K562 (cell line): ENCODE measurements at regions not wholly inside any gene's neighbourhood (a gene's known extent, or its start where the extent isn't known, plus 50 kb on each side); places are given as distances from the start of the nearest gene placed in this dataset.

Source experiments
- ATAC-seq: fragments of 200-7000 bp; cut with Tn5 transposase; 3 replicates; pipeline ENCODE4 v1.9.1; 2020; ENCODE audit warnings: moderate library complexity
- BruUV-seq: library from RNA; stranded (reverse); fragments of 400-500 nt; replicated peaks from 2 replicates; lab custom pipeline; 2021; lab: Mats Ljungman, UMichigan
- CTCF ChIA-PET: fragments of 300-600 bp; formaldehyde crosslinking; extraction: SDS; loops from one replicate; lab custom pipeline; 2021; ENCODE audit warnings: low intra/inter-chr PET ratio; lab: Yijun Ruan, JAX
- POLR2A ChIA-PET: fragments of 300-600, 350-650 bp; sonication (Branson Sonifier 250); formaldehyde crosslinking; extraction: SDS; loops from one replicate; lab custom pipeline; 2021; ENCODE audit warnings: antibody characterized with exemption, inconsistent platforms; lab: Yijun Ruan, JAX
- DNase-seq, 4 experiments: peaks; one replicate each; pipeline versions ENCODE4 v3.0.0 to v3.0.0-alpha.2; 2011 to 2018; ENCODE audit warnings: low spot score in 3 of 4, mixed read lengths in 3 of 4; ENCODE audit errors: extremely low read depth in 1 of 4
- FAIRE-seq: peaks from 2 replicates; lab custom pipeline; 2011; peaks lifted over from hg19 to GRCh38; lab: Jason Lieb, UNC
- H2AFZ ChIP-seq: 2 replicates; pipeline ENCODE4 v1.6.0; 2011; ENCODE audit warnings: low read depth, low read length, control low read depth, inconsistent platforms
- H3K27ac ChIP-seq: fragments of 200-600 bp; 3 replicates; pipeline ENCODE4 v1.8.0; 2011; ENCODE audit warnings: low read depth, mild to moderate bottlenecking, control low read depth, inconsistent platforms, low read length, moderate library complexity, mixed read lengths; ENCODE audit errors: extremely low read depth
- H3K27me3 ChIP-seq, 2 experiments: fragments of 300-600 bp in 1 of 2; 2 replicates in 1 of 2; 3 replicates in 1 of 2; pipeline versions ENCODE4 v1.6.0 to v1.8.0; 2011; ENCODE audit warnings: inconsistent platforms in 2 of 2, low read length in 2 of 2, mild to moderate bottlenecking in 1 of 2, mixed read lengths in 1 of 2, moderate library complexity in 1 of 2; ENCODE audit not compliant: control insufficient read depth in 2 of 2, insufficient read depth in 2 of 2
- H3K36me3 ChIP-seq: fragments of 300-600 bp; 3 replicates; pipeline ENCODE4 v1.8.0; 2011; ENCODE audit warnings: mild to moderate bottlenecking, low read length, inconsistent platforms; ENCODE audit not compliant: control insufficient read depth, insufficient read depth
- H3K4me1 ChIP-seq, 2 experiments: fragments of 200-600 bp in 1 of 2; replicated peaks in 1 of 2; 2 replicates in 1 of 2; 3 replicates in 1 of 2; pipeline versions ENCODE4 v1.5.1 to v1.8.0; 2011; ENCODE audit warnings: inconsistent platforms in 2 of 2, low read length in 2 of 2, mild to moderate bottlenecking in 1 of 2, mixed read lengths in 1 of 2, moderate library complexity in 1 of 2; ENCODE audit not compliant: control insufficient read depth in 2 of 2, insufficient read depth in 2 of 2
- H3K4me2 ChIP-seq: 2 replicates; pipeline ENCODE4 v1.6.1; 2011; ENCODE audit warnings: low read length, control low read depth, inconsistent platforms, mixed read lengths; ENCODE audit not compliant: insufficient read depth
- H3K4me3 ChIP-seq: fragments of 200-600 bp; sonication (generic), shearing (Covaris generic); 2 replicates; pipeline ENCODE4 v1.5.1; 2016; ENCODE audit warnings: control low read depth, inconsistent platforms
- H3K79me2 ChIP-seq: fragments of 200-600 bp; 3 replicates; pipeline ENCODE4 v1.8.0; 2011; ENCODE audit warnings: low read length, inconsistent platforms; ENCODE audit not compliant: control insufficient read depth, insufficient read depth
- H3K9ac ChIP-seq, 2 experiments: 2 replicates each; pipeline versions ENCODE4 v1.6.0 to v1.6.1; 2011; ENCODE audit warnings: low read depth in 2 of 2, low read length in 2 of 2, control low read depth in 1 of 2, inconsistent platforms in 1 of 2, mild to moderate bottlenecking in 1 of 2, mixed read lengths in 1 of 2; ENCODE audit not compliant: insufficient read depth in 1 of 2
- H3K9me1 ChIP-seq: one replicate; pipeline ENCODE4 v1.6.0; 2011; ENCODE audit warnings: inconsistent platforms, mild to moderate bottlenecking, low read length, moderate library complexity; ENCODE audit not compliant: control insufficient read depth, insufficient read depth
- H3K9me3 ChIP-seq: replicated peaks from 2 replicates; pipeline ENCODE4 v1.5.1; 2011; ENCODE audit warnings: low read depth, low read length, inconsistent platforms; ENCODE audit not compliant: control insufficient read depth, insufficient read depth
- H4K20me1 ChIP-seq: replicated peaks from 2 replicates; pipeline ENCODE4 v1.6.1; 2011; ENCODE audit warnings: low read length, inconsistent platforms, mixed read lengths; ENCODE audit not compliant: control insufficient read depth, insufficient read depth
- HDAC6 ChIP-seq: IDR thresholded peaks from 2 replicates; pipeline ENCODE4 v1.6.1; 2012; ENCODE audit warnings: low read depth, mild to moderate bottlenecking, control low read depth, inconsistent platforms, low read length, moderate library complexity
- MCM7 ChIP-seq, 2 experiments: fragments of 450-650 bp; IDR thresholded peaks; 2 replicates each; pipeline ENCODE4 v1.6.1; 2016 to 2018
- MYBL2 ChIP-seq, 2 experiments: fragments of 450-650 bp in 1 of 2; sonication (generic) in 1 of 2; formaldehyde crosslinking in 1 of 2; IDR thresholded peaks; 2 replicates each; pipeline versions ENCODE4 v1.6.1 to v1.8.1; 2017 to 2022; ENCODE audit warnings: borderline replicate concordance in 1 of 2, inconsistent platforms in 1 of 2, low read depth in 1 of 2, mild to moderate bottlenecking in 1 of 2, missing genetic modification reagents in 1 of 2, moderate library complexity in 1 of 2
- PPARD ChIP-seq: fragments of 250-450 bp; sonication (Bioruptor Pico); IDR thresholded peaks from 2 replicates; pipeline ENCODE4 v1.8.0; 2022; ENCODE audit warnings: inconsistent platforms, mild to moderate bottlenecking, moderate library complexity
- STAT5A ChIP-seq: IDR thresholded peaks from 2 replicates; pipeline ENCODE4 v1.6.1; 2012; ENCODE audit warnings: low read length, inconsistent platforms, borderline replicate concordance
- TBP ChIP-seq: optimal IDR thresholded peaks from 2 replicates; pipeline ENCODE3; 2011; ENCODE audit warnings: low read depth, low read length, improper control_type of control experiment
- ZNF143 ChIP-seq: sonication (generic); formaldehyde crosslinking; IDR thresholded peaks from 2 replicates; pipeline ENCODE4 v1.9.0; 2022; ENCODE audit warnings: mild to moderate bottlenecking, missing genetic modification reagents
- ZSCAN29 ChIP-seq: fragments of 450-650 bp; IDR thresholded peaks from 2 replicates; pipeline ENCODE4 v1.6.1; 2017
- WGBS: fragments of 100-300 bp; shearing (Covaris generic); methylation state at CpG from one replicate; pipeline ENCODE4 v1.1.6; 2016; ENCODE audit warnings: low coverage, mixed read lengths; ENCODE audit not compliant: insufficient coverage; ENCODE audit errors: missing lambda C conversion rate; 5-methylcytosine and 5-hydroxymethylcytosine counted together
- in situ Hi-C: fragments of 300-500 bp; cut with MboI; formaldehyde crosslinking; loops from 4 replicates; pipeline ENCODE4 v1.15.0; 2018; ENCODE audit warnings: inconsistent platforms, mixed read lengths
- intact Hi-C: fragments of 100-400 bp; cut with micrococcal nuclease; formaldehyde crosslinking; loops from 2 replicates; pipeline ENCODE4 v1.14.2; 2022
- TF ChIP-seq, protein P1 (sequence below): fragments of 450-650 bp; IDR thresholded peaks from 2 replicates; pipeline ENCODE4 v1.7.0; 2016; ENCODE audit warnings: borderline replicate concordance
- TF ChIP-seq, protein P2 (sequence below): fragments of 450-650 bp; conservative IDR thresholded peaks from 2 replicates; pipeline ENCODE4 v1.6.1; 2016; ENCODE audit warnings: missing genetic modification characterization, low read depth, mild to moderate bottlenecking, missing compliant biosample characterization, moderate library complexity
- TF ChIP-seq, protein P3 (sequence below): fragments of 150-350 bp; conservative IDR thresholded peaks from 2 replicates; pipeline ENCODE4 v1.6.1; 2014; ENCODE audit warnings: low read length
- TF ChIP-seq, protein P4 (sequence below): sonication (generic); formaldehyde crosslinking; IDR thresholded peaks from 2 replicates; pipeline ENCODE4 v1.8.0; 2022; ENCODE audit warnings: missing genetic modification reagents, mild to moderate bottlenecking, borderline replicate concordance

DNA sequence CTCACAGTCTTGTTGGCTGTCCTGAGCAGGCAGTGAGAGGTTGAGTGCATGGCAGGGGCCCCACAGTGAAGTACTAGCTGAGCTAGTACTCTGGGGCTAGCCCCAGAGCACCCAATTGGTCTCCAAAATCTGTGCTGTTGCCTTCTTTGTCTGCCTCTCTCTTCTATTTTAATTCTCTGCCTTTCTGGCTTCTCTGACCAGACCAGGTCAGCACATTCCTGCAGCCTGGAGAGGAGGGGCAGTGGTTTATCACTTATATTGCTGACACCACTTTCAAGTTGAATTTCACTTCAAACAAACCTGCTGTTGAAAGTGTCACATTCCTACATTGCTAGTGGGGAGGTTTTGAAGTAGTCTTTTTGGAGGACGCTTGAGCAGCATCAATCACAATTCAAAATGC is 628.7 kb downstream of the PTPRU start:
- WGBS = 6% methylated on average over 1 of the region's 1 CpG
- intact Hi-C loops = no loop called here
- Histone ChIP-seq H2AFZ (no peak overlapping the region), H3K4me1 (no peaks in the 10 kb centered on the region), H3K9me3 (no peaks in the 10 kb centered on the region; the same call in 1 of the 2 replicates), H3K4me3 (no peak overlapping the region), H3K79me2 (no peaks in the 10 kb centered on the region), H3K27me3 (no peaks in the 10 kb centered on the region), H3K9me1 (no peaks in the 10 kb centered on the region), H3K9ac (no peak overlapping the region), H3K4me2 (no peak overlapping the region), H3K27ac (no peak overlapping the region), H4K20me1 (no peaks in the 10 kb centered on the region), H3K36me3 (no peaks in the 10 kb centered on the region)
- DNase-seq (no peak), FAIRE-seq (no peak), ATAC-seq (no peak)
- in situ Hi-C loops = no loop called here
- POLR2A ChIA-PET = interaction anchor here (1.1 kb wide), 1 partner anchor 11 kb away, joined by 3 read pairs; no protein-coding TSS in a partner anchor
- TF ChIP-seq ZNF143 (CRISPR knock-in tag) (no peak), MYBL2 (IDR thresholded peaks at IDR 0.05; ENCODE audit: low read depth) (no peak), MYBL2 (CRISPR knock-in tag; IDR thresholded peaks at IDR 0.05; ENCODE audit: borderline replicate concordance) (no peak), PPARD (CRISPR knock-in tag) (no peak), STAT5A (no peak), TBP (no peak), MCM7 (IDR thresholded peaks at IDR 0.05) (no peak), ZSCAN29 (no peak), HDAC6 (no peak)
- TF ChIP-seq, protein P1, sequence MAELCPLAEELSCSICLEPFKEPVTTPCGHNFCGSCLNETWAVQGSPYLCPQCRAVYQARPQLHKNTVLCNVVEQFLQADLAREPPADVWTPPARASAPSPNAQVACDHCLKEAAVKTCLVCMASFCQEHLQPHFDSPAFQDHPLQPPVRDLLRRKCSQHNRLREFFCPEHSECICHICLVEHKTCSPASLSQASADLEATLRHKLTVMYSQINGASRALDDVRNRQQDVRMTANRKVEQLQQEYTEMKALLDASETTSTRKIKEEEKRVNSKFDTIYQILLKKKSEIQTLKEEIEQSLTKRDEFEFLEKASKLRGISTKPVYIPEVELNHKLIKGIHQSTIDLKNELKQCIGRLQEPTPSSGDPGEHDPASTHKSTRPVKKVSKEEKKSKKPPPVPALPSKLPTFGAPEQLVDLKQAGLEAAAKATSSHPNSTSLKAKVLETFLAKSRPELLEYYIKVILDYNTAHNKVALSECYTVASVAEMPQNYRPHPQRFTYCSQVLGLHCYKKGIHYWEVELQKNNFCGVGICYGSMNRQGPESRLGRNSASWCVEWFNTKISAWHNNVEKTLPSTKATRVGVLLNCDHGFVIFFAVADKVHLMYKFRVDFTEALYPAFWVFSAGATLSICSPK = no peak
- TF ChIP-seq, protein P2, sequence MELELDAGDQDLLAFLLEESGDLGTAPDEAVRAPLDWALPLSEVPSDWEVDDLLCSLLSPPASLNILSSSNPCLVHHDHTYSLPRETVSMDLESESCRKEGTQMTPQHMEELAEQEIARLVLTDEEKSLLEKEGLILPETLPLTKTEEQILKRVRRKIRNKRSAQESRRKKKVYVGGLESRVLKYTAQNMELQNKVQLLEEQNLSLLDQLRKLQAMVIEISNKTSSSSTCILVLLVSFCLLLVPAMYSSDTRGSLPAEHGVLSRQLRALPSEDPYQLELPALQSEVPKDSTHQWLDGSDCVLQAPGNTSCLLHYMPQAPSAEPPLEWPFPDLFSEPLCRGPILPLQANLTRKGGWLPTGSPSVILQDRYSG (tag) = no peak
- TF ChIP-seq, protein P3, sequence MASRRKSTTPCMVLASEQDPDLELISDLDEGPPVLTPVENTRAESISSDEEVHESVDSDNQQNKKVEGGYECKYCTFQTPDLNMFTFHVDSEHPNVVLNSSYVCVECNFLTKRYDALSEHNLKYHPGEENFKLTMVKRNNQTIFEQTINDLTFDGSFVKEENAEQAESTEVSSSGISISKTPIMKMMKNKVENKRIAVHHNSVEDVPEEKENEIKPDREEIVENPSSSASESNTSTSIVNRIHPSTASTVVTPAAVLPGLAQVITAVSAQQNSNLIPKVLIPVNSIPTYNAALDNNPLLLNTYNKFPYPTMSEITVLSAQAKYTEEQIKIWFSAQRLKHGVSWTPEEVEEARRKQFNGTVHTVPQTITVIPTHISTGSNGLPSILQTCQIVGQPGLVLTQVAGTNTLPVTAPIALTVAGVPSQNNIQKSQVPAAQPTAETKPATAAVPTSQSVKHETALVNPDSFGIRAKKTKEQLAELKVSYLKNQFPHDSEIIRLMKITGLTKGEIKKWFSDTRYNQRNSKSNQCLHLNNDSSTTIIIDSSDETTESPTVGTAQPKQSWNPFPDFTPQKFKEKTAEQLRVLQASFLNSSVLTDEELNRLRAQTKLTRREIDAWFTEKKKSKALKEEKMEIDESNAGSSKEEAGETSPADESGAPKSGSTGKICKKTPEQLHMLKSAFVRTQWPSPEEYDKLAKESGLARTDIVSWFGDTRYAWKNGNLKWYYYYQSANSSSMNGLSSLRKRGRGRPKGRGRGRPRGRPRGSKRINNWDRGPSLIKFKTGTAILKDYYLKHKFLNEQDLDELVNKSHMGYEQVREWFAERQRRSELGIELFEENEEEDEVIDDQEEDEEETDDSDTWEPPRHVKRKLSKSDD = no peak
- TF ChIP-seq, protein P4, sequence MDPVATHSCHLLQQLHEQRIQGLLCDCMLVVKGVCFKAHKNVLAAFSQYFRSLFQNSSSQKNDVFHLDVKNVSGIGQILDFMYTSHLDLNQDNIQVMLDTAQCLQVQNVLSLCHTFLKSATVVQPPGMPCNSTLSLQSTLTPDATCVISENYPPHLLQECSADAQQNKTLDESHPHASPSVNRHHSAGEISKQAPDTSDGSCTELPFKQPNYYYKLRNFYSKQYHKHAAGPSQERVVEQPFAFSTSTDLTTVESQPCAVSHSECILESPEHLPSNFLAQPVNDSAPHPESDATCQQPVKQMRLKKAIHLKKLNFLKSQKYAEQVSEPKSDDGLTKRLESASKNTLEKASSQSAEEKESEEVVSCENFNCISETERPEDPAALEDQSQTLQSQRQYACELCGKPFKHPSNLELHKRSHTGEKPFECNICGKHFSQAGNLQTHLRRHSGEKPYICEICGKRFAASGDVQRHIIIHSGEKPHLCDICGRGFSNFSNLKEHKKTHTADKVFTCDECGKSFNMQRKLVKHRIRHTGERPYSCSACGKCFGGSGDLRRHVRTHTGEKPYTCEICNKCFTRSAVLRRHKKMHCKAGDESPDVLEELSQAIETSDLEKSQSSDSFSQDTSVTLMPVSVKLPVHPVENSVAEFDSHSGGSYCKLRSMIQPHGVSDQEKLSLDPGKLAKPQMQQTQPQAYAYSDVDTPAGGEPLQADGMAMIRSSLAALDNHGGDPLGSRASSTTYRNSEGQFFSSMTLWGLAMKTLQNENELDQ = no peak
- no TSS peak for BruUV-seq
- CTCF ChIA-PET = no interaction called here
